Amygdala (tissue), 56 donors: ENCODE measurements at regions not wholly inside any gene's neighbourhood (a gene's known extent, or its start where the extent isn't known, plus 50 kb on each side); places are given as distances from the start of the nearest gene placed in this dataset.
"Not testable (repeated sequence)": the region's sequence is repeated elsewhere in the genome, so short reads cannot be mapped to it uniquely, and the experiment has no call there.

Experiments
- DNase-seq, 56 donors: peaks; one replicate each; lab custom pipeline; 2025; lab: John Stamatoyannopoulos, UW

DNA sequence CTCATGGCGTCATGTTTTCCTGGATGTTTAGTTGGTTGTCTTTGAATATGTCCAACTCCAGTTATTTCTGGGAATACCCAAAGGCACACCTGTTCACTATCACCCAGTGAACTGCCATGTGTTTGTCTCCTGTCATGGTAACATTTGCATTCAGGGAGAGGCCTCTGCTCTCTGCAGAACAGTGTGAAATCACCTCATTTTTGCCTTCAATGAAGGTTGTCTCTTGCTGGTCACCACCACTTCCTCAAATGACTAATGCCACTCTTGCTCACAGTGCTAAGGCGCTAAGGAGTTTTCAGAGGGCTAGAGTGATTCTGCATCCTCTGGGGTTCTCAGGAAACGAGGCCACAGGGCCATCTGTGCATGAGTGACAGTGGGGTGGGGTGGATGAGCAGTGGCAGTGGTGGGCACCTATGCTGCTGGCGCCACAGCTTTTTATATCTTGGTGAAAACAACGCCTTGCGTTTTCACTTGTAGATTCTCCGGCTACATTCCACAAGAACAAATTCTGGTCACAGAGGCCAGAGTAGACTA is 60.0 kb upstream of the ATP5PO start:
- DNase-seq = no peak

DNA sequence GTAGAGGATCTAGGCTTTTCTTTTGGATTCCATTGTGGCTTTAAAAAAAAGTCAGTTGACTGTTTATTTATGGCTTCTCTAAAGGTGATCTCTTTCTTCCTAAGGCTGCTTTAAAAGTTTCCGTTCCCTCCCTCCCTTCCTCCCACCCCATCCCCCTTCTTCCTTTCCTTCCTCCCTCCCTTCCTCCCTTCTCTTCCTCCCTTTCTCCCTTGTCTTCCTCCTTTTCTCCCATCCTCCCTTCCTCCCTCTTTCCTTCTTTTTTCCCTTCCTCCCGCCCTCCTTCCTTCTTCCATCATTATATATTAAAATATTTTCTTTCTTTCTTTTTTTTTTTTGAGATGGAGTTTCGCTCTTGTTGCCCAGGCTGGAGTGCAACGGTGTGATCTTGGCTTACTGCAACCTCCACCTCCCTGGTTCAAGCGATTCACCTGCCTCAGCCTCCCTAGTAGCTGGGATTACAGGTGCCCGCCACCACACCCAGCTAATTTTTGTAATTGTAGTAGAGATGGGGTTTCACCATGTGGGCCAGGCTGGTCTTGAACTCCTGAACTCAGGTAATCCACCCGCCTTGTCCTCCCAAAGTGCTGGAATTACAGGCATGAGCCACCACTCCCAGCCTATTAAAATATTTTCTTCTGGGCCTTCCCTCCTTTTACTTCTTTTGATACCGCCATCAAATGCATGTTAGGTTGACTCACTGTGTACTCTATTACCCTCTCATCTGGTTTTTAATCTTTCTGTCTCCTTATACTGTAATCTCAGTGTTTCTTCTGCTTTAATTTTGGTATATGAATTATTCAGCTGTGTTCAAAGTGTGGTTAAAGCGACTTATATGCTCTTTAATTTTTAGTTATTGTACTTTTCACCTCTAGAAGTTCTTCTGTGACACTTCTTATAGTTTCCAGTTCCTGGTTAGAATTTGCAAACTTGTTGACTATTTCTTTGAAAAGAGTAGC is 59.2 kb upstream of the ATP5PO start:
- no peak for DNase-seq

DNA sequence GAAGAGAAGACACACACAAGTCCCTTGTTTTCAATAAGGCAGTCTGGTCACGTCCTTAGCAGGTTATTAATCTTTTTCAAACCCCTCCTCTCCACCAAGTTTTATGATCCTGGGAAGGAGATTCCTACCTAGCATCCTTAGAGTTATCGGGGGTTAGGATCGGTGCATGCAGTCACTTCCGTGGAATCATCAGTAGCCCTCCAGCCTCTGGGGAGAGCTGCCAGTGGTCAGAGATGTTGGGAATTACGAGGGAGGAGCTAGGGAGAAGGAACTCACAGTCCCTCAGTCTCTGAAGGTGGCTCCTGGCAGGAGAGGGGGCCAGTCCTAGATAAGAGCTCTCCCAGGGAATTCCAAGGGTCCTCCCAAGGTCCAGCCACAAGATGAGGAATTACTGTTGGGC is 57.7 kb upstream of the ATP5PO start:
- DNase-seq = no peak

DNA sequence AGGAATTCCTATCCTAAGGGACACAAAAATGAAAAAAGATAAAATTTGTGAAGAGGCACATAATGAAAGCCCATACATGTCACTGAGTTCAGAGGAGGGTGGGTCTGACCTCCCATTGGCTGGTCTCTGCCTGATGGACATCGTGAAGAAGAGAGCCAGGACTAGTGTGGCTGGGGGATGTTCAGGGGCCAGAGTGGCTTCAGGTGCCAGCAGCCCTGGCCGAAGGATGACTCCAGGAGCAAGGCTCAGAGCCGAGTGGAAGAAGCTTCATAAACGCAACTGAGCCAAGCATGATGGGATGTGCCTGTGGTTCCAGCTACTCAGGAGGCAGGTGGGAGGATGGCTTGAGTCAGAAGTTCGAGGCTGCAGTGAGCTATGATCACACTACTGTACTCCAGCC is 56.9 kb upstream of the ATP5PO start:
- DNase-seq = no peak

DNA sequence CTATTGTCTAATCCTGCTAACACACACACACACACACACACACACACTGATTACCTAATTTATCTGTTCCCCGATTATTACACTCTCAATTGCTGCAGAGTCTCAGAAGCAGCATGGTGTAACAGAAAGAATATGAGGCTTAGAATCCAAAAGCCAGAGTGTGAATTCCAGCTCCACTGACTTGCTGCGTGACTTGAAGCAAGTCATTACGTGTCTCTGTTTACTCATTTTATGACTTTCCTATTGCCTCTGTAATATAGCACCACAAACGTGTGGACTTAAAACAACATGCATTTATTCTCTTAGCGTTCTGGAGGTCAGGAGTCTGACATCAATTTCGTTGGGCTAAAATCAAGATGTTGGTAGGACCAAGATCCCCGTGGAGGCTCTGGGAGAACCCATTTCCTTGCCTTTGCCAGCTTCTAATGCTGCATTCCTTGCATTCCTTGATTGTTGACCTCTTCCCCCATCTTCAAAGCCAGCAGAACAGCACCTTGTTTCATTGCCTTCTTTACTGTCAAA is 55.9 kb upstream of the ATP5PO start:
- no peak for DNase-seq

DNA sequence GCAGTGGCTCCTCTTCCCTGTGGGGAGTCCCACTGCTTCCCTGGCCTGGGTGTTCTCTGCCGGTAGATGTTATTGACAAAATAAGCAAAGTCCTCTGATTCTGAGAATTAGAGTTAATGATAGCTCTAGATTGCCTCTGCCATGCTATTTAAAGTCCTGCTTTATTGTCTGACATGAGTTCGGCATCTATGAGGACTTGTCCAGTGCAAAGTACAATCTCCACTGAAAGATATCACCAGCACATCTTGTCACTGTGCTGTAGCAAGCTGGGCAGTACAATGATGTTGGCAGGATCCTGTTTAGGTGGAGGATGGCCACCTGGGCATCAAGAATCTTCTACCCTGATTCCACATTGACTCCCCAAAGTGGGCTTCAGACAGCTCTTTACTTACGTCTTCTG is 54.0 kb upstream of the ATP5PO start:
- DNase-seq = no peak

DNA sequence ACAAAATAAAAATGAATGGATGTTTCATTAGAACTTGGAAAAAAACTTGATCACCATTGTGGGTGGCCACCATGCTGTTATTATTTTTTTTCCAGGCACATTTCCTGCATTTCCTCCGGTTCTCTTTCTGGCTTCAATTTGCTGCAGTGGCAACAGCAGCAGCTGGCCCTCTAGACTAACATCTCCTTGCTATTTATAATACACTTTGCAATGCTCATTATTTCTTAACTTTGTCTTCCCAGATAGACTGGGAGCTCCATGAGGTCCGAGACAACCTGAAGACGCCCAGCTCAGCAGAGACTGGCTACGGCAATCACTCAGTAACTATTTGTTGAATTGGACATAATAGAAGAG is 53.4 kb upstream of the ATP5PO start:
- no peak for DNase-seq

DNA sequence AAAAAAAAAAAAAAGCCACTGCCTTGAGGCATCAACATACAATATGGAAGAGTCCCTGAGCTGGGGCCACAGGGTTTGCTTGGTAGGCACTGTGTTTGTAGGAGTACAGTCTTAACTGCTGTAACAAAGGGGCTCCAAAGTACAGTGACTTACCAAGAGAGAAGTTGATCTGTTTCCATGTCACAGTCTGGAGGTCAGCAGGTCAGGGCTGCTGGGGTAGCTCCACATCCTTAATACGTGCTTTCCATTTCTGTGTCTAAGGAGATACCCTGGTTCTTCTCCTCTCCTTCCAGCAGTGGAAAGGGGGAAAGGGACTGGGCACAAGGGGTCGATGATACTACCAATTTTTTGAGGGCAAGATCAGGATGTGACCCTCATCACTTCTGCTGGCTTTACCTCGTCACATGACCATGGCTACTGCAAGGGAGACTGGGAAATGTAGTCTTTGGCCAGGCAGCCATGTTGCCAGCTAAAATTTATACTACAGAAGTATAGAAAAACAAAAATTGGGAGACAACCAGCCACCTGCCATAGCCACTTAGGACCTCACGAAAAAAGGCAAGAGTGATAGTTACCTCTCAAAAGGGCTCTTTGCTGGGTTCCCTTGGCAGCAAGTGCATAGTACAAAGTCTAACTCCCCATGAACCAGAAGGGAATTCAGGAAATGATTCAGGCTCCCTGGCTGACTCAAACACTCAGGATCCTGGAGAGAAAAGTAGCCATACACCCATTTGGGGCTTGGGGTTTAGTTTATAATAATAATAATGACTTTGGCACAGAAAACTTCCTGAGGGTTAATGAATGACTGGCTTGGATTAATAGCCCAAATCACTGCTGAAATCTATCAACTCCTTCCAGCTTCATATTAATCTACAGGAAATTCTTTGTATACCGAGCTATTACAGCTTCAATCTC is 52.7 kb upstream of the ATP5PO start:
- DNase-seq = no peak

DNA sequence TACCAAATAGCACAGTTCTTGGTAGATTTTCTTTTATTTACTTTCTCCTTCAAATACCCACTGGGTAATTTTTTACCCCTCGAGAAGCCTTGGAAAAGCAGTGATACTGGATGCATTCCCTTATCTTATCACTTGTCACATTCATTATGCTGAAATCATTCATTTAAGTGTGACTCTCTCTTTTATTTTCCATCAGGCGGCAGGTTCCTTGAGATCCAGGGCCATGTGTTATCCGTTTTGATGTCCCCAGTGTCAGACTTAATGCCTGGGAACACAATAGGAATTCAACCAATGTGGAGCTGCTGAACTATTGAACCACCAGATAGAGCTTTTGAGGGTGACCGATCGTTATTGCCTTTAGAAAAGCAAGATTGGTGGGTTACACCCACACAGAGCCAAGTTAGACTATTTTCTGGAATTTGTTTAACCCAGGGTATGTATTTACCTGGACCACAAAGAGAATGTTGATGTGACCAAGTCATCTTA is 51.5 kb upstream of the ATP5PO start:
- DNase-seq = no peak

DNA sequence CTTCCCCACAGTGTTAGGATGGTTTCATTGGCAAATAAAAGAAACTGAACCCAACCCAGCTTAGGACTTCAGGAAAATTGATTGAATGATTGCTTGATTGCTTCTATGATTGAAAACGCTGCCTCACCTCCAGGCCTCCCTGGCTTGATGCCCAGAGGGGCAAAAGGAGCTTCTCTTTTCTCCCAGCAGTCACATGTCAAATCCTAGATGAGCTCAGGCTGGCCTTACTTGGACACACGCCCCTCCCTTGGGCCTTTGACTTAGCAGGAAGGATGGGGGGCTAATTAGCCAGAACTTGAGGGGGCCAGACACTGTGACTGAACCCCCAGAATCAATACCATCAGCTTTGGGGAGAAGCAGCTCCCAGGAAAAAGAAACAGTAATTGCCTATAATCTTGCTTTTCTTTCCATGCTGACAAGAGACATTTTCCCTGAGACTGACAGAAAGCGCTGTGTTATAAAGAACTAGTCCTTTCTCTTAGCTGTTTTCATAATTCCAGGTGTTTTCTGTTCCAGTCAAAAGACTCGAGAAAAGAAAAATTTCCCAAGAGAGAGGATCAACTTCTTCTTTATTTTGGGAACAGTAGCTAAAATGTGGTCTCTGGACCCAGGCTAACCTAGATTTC is 50.8 kb upstream of the ATP5PO start:
- DNase-seq = no peak

DNA sequence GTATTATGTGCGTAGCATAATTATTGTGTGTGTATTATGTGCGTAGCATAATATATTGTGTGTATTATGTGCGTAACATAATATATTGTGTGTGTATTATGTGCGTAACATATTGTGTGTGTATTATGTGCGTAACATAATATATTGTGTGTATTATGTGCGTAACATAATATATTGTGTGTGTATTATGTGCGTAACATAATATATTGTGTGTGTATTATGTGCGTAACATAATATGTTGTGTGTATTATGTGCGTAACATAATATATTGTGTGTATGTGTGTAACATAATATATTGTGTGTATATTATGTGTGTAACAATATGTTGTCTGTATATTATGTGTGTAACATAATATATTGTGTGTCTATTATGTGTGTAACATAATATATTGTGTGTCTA is 50.1 kb upstream of the ATP5PO start:
- not testable (repeated sequence) for DNase-seq
